Stimulated activated CD8-positive, alpha-beta memory T cell treated with anti-CD3 and anti-CD28 coated beads, Interleukin-15, amount 100 ng/mL, for 4 hours (primary cell): ENCODE measurements at regions not wholly inside any gene's neighbourhood (a gene's known extent, or its start where the extent isn't known, plus 50 kb on each side); places are given as distances from the start of the nearest gene placed in this dataset.

Experiments used
- DNase-seq, 2 donors: peaks; one replicate each; pipeline ENCODE4 v3.0.0-alpha.2; 2020; ENCODE audit warnings: low read depth in 2 of 2

DNA sequence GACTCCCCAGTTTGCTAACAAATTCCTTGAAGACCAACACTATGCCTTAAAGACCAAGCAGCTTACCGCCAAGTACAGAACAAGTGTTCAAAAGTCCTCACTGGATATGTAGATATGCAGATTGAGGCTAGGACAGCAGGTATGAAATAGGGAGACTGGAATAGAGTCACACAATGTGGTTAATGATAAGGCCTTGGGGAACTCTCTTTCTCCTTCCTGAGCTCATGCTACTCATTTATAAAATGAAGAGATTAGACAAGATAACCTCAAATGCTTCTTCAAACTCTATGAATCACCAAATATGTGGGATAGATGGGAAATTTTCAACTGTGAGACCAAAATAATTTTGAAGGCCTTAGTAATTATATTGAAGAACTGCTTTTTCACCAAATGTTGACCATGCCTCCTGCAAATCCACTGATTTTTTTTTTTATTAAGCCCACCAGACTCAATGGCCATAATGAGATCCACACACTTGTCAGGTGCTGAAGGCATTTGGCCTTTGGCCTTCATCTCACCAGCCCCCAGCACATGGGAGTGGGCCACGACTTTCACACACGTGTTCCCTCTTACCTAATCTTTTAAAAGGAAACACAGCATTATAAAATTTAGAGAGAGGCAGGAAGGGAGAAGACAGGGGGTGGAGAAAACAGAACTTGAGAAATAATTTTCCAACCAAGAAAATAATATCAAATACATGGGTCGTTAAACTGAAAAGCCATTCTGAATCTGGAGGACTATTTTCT, 181.5 kb downstream of the EN1 start:
- no peak for DNase-seq

DNA sequence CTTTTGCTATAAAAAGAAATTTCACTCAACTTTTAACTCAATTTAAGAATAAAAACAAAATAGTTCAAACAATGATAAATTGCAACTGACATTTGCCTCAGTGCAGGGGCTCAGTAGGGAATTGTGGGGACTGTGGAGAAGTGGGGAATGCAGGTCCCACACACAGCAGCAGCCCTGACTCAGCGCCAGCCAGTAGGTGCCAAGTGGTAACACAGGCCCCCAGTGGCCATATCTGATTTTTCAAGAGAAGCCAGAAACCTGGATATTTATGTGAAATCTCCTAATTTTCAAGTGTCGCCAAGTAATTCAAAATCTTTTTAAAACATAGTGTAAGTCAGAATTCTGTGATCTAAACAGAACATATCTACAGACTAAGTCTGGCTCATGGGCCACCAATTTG, 186.3 kb downstream of the EN1 start:
- no peak for DNase-seq

DNA sequence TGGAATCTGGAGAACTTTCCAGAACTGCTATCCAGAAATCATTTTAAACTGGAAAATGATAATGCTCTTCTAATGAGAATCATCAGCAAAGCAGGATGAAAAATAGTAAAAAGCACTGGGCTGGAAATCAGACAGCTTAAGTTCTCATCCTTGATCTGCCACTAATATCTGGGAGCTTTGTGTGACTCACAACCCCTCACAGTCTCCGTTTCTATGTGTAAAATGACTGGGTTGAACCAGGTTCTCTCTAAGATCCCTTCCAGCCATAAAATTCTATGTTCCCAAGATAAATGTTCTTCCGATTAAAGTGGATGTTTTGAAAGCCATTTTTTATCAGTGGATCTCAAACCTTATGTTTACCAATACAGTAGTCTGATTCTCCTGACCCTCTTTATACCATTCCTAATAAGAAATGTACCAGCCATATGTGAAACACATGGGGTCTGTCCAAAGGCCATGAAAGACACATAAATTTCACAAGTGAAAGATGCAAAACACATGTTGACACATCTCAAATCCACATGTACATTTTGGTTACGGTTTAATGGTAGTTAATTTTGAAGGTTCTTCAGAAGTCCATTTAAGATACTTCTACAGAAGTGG, 188.8 kb downstream of the EN1 start:
- no peak for DNase-seq

DNA sequence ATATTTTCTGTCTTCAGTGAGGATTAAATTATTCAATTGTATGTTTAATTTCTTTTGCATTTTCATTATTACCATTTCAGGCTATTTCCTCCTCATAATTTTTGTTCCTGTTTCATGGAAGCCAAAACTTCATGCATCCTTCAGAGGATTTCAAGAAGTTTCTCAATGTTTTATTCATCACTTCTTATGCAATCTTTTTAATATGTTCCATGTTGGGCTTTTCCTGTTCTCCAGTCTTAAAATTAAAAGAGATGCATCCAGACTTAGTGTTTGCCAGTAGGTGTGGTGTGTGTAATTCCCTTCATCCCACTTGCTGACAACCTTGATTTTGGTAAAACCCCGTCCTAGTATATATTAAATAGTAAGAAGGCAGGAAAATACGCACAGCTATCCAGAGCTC, 190.0 kb downstream of the EN1 start:
- no peak for DNase-seq

DNA sequence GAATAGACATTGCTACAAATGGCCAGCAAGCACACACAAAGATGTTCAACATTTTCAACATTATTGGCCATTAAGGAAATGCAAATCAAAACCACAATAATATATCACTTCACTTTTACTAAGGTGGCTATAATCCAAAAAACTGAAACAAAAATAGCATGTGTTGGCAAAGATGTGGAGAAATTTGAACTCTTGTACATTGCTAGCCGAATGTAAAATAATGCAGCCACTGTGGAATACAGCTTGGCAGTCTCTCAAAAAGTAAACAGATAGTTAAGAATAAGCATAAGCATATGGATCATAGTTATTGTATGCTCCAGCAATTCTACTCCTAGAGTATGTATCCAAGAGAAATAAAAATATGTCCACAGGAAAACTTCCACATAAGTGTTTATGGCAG, 192.5 kb downstream of the EN1 start:
- DNase-seq, result no peak

DNA sequence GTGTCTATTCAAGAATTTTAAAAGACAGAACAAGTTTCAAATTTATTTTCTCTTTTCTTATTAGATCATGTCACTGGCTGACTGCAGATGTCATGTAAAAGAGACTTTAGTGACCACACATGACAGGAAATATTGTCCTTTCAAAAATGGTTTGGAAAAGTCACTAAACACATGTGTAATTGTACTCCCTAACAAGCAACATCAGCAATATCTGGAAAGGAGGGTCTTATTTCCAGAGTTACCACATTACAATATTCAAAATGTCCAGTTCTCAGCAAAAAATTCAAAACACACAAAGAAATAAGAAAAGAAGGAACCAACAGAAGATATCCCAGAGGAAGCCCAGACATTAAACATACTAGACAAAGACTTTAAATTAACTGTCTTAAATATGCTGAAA, 197.1 kb downstream of the EN1 start:
- no peak for DNase-seq

DNA sequence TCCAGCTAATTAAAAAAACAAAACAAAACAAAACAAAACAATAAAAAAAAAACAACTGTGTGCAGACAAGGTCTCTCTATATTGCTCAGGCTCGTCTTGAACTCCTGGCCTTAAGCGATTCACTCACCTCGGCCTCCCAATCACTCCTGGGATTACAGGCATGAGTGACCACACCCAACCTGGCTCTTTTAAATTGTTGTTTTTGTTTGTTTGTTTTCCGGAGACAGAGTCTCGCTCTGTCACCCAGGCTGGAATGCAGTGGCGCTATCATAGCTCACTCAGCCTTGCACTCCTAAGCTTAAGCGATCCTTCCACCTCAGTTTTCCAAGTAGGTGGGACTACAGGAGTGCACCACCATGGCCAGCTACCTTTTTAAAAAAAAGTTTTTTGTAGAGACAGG, 201.6 kb downstream of the EN1 start:
- DNase-seq, result no peak

DNA sequence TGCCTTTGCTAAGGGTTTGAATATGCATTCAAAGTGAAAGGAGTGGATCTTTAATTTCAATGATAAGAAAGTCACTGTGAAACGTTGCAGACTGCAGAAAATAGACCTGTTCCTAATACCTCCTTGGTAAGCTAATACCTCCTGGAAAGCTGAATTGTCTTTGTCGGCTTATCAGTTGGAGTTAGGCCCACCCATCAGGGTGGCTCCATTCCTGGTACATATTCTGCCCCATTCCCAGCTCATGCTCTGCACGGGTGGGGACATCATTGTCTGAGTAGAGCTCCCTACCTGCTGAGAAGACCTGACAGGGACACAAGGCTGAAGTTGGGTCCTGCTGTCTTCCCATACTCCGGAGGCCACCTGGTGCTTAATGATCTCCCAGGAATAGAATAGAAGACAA, 203.3 kb downstream of the EN1 start:
- no peak for DNase-seq

DNA sequence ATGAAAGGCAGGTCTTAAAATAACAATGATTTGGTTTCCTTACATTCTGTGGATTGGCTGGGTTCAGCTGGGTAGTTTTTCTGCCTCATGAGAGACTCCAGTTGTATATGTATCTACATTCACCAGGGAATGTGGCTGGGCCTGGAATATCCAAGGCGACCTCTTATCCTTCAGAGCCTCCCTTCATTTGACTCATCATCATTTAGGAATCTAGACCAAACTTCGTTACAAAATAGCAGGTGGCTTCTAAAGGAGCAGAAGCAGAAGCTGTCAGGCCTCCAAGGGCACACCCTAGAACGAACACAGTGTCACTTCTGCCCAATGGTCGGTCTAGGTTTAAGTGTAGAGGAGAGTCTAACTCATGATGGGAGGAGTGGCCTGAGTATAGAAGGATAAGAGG, 204.2 kb downstream of the EN1 start:
- no peak for DNase-seq

DNA sequence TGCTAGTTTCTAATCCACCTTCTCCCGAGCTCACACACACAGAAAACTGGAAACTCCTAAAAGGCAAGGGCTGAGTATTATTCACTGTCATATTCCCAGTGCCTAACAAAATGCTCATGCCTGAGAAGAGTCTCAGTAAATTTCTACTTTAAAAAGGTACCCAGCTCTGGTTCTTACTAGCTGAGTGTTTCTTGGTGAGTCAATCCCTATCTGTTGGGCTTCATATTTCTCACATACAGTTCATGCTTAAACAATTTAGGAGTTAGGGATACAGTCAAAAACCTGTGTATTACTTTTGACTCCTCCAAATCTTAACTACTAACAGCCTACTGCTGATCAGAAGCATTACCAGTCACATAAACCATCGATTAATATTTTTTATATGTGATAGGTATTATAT, 204.9 kb downstream of the EN1 start:
- no peak for DNase-seq

DNA sequence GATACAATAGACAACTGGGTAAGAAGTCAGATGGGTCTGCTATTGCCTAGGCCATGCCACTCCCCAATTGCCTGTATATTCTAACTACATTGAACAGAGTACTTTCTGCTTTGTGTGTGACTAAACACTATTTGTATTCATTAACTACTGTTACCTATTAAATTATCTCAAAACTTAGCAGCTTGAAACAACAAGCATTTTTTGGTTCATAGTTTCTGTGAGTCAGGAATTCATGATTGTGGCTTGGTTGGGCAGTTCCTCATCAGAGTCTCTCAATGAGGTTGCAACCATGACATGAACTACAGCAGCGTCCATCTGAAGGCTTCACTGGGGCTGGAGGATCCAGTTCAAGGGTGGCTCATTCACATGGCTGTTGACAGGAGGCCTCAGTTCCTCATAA, 205.7 kb downstream of the EN1 start:
- DNase-seq, result no peak

DNA sequence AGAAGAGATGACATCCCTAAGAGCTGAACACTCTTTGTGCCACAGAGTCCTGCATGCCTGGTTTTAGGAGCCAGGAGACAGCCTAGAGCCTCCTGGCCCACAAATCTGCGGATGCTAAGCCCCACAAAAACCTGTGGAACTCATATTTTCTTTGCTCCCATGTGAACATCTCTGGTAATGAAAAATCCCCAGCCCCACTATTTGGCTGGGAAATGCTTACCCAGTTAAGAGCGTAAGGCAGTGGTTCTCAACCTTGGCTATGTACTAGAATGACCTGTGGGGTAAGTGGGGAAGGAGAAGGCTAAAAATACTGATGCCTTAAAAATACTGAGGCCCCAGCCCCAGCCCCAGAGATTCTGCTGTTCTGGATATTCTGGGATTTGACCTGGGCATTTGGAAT, 208.1 kb downstream of the EN1 start:
- no peak for DNase-seq

DNA sequence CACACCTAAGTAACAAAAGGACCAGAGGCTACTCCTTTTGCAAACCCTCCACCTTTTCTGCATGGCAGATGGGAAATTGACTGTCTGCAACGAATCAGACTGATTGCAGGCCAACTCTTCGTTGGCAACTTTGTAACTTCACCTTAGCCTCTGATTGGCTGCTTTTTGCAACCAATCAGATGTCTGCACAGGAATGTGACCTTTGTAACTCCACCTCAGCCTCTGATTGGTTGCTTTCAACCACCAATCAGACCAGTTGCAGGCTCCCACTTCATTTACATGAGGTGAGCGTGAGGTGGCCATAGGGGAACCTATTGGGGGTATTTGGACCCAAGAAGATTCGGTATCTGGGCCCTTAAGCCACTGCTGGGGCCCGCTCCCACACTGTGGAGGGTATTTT, 209.0 kb downstream of the EN1 start:
- DNase-seq, result no peak

DNA sequence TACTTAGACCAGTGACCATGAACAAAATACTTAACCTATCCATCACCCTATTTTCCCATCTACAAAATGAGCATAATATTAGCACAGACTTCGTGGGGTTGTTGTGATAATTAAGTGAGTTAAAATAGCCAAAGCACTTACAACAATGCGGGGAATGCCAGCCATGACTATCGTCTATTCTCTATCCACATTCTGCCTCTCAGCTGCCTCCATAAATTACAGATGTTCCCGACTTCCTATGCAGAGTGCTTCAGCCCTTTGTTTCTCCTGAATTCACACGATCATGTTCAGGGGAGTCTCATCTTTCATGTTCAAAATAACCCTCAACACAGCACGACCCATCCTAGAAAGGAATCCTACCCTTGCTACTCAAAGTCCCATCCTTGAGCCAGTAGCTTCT, 211.6 kb downstream of the EN1 start:
- no peak for DNase-seq

DNA sequence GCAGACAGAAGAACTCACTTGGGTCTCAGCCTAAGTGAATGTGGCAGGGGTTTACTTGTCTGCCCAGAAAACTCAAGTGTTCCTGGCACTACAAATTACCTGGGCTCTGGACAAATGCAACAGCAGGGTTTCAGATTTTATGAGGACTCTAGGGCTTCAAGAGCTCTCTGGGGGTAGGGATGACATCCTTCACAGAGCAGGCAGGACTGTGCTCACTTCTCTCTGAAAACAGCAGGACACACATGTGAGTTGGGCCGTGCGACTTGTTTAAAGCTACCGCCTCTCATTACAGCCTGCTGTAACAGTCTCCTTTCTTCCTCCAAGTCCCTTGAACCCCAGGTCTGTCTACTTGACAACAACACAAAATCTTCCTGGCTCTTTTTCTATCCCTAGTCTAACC, 212.6 kb downstream of the EN1 start:
- DNase-seq, result no peak

DNA sequence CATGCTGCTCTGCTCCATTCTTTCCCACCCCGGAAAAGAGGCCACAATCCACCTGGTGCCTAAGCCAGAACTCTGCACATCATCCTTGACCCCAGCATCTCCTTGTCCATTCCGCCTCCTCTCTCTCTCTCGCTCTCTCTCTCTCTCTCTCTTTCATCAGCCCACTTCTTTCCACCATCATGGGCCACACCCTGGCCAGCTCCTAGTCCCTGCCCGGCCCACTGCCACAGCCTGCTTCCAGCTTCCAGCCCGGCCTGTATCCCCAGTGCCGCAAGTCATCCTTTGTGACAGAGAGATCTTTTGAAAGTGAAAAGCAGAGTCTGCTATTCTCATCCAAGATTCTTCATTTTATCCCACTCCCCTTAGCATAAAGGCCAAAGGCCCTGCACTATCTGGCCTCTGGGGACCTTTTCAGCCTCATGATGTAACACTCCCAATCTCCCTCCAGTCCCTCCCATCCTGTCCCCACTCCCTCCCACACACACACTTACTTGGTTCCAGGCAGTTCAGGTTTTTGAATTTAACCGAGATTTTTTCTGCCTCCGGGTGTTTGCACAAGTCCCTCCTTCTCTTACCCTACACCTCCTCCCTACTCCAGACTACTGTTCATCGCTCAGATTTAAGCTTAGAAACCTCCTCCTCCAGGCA, 214.0 kb downstream of the EN1 start:
- no peak for DNase-seq

DNA sequence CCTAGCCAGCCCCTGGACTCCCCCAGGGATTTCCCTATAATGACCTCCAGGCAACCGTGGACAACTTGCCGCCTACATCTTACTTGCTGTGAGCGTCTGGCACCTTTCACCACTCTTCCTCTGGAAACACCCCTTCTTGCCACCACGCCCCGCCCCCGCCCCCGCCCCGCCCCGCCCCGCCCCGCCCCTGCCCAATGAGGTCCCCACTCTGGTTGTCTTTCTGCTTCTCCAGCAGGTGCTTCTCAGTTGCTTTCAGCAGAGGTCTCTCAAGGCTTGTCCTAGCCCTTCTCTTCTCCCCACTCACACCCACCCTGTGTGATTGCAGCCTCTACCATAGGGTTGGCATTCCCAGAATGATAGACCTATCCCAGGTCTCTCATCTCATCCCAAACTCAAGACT, 214.5 kb downstream of the EN1 start:
- no peak for DNase-seq

DNA sequence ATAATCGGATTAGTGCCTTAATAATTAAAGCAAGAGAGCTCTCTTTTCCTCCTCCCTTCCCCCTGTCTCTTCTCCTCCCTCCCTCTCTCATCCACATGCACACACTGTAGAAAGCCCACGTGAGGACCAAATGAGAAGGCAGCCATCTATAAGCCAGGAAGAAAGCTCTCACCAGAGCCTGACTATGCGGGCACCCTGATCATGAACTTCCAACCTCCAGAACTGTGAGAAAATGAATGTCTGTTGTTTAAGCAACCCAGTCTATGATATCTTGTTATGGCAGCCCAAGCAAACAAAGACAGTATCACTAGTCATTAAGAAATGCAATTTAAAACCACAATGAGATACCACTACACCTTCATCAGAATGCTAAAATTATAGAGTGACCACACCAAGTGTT, 220.3 kb downstream of the EN1 start:
- no peak for DNase-seq

DNA sequence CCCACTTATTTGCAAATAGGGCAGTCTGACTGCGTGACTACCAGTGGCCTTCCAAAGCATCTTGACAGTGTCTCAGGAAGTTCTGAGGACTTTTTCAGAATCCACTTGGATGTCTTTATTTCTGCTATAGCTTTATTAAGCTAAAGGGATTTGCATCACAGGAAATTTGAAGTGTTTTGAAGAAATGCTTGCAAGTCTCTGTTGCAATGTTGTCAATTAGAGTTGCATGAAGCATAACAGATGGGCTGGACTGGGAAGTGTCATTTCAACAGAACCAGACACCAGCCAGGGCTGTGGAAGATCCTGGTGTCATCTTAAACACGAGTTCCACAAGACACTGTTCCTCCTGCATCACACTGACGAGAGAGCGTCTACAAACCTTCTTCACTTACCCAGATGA, 224.5 kb downstream of the EN1 start:
- no peak for DNase-seq

DNA sequence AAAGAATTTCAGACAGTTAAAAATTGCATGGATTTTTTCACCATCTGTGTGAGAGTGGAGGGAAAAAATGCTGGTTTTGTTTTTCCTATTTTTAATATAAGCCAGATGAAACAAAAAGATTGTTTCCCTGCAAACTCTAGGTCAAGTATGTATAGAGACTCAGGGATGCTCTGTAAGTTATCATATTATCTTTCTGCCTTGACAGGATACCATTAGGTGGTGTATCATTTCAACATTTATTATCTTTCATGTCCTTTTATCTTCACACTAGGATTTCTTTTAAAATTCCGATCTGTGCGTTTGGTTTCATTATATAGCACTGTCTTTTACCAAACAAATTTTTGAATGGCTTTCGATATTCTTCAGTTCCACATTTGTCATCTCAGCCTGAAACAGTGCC, 225.3 kb downstream of the EN1 start:
- no peak for DNase-seq

DNA sequence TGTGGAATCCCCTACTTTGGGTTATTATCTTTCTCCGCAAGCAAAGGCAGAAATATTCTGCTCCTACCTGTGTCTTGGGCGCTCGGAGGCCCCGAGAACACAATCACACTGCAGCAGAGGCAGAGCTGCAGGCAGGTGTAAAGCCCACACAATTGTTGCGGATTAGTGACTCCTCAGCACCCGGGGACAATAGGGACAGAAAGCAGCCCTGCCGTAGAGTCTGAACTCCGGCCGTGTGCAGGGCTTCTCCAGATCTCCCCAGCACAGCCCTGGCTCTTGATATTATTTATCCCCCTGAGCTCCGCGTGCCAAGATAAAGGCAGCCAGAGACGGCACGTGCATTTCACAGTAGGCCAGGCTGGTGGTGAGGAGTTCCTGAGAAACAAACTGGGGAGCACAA, 229.2 kb downstream of the EN1 start:
- no peak for DNase-seq

DNA sequence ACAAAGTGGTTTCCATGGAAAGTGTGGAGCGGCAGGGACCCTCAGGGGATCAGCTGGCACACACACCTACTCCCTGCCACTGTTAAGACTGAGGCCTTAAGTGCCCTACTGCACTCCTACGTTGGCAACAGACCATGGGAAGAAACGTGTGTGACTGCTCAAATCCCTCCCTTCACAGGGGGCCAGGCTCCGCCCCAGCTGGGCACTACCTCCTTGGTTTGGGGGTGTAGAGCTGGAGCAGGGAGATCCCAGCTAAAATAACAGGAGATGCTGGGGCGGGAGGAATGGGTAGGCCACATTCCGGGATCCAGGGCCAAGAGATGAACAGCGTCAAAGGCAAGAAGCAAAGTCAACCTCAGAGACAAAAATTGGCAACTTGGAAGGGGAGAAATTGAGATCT, 231.0 kb downstream of the EN1 start:
- DNase-seq, result no peak

DNA sequence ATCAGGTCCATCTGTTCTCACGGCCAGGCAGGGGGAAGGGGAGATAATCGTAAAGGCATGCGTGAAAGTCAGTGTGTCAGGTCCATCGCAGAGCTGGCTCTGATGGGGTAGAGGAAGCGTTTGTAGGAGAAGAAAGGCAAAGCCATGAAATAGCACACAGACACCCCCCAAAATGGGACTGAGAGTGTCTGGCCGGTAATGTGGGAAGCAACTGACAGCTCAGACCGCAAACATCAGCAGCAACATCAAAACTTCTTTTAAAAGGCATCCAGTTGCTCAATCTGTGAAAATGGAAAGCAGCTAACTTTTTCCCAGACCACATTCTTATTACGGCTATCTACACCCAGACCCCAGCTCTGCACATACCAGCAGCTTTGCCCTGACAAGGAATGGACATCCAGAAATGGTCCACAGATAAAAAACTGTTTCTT, 232.6 kb downstream of the EN1 start:
- DNase-seq, result no peak

DNA sequence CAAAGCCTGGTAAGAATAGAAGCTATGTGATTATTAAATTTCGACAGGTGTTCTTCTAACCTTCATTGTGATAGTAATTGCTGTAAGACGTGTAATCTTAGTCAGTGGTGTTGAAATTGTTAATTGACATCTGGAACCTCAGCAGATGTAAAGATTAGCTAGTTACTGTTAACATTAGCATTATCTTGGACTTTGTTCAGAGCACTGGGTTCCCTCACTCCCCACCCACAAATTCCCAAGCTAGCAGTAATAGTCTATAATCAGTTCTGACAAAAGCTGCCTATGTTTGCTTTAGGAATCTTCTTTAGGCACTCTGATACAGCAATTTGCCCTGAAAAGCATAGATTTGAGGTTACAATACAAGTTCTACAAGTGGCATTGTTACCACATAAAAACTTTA, 233.7 kb downstream of the EN1 start:
- DNase-seq, result no peak
